ENCODE measurements at regions not wholly inside any gene's neighbourhood (a gene's known extent, or its start where the extent isn't known, plus 50 kb on each side); places are given as distances from the start of the nearest gene placed in this dataset.

- Mint-ChIP-seq H3K9me3 (peaks cover 0 to 8% (median 0%) of the 10 kb centered on the region in 11 donors), H3K36me3 (no peaks in the 10 kb centered on the region), H3K27me3 (no peaks in the 10 kb centered on the region), H3K27ac (no peak overlapping the region), H3K4me1 (no peaks in the 10 kb centered on the region), H3K4me3 (no peak overlapping the region)
- no peaks in the 10 kb centered on the region for H3K9me3 ChIP-seq (ENCODE audit: control insufficient read depth in 2 of 3, low read length in 3 of 3)
- H3K4me1 ChIP-seq (ENCODE audit: control insufficient read depth in 2 of 2, insufficient read depth in 2 of 2, low read length in 2 of 2) = no peaks in the 10 kb centered on the region
- ATAC-seq (no peak), DNase-seq (no peak)
- H3K27ac ChIP-seq (ENCODE audit: low read depth, low read length) = no peak overlapping the region
- CTCF ChIA-PET = no interaction called here
- H3K4me3 ChIP-seq (ENCODE audit: low read length) = no peak overlapping the region
- intact Hi-C loops (cut with micrococcal nuclease) = no loop called here
- H3K36me3 ChIP-seq (ENCODE audit: control insufficient read depth in 2 of 3, insufficient read depth in 3 of 3, low read length in 3 of 3) = no peaks in the 10 kb centered on the region
- no peaks in the 10 kb centered on the region for H3K27me3 ChIP-seq (ENCODE audit: control insufficient read depth in 2 of 2, insufficient read depth in 2 of 2, low read length in 2 of 2)
- POLR2A ChIA-PET = interaction anchor here (0.8 kb wide), 1 partner anchor 559 kb away, joined by 4 read pairs; no protein-coding TSS in a partner anchor
Observed at GRCh38 chr9:28051559-28052503, 478.6 kb upstream of the C9orf72 start.

- Histone ChIP-seq H3K4me3 (ENCODE audit: low read length) (no peak overlapping the region), H3K27ac (ENCODE audit: low read depth, low read length) (no peak overlapping the region), H3K36me3 (ENCODE audit: control insufficient read depth in 2 of 3, insufficient read depth in 3 of 3, low read length in 3 of 3) (no peaks in the 10 kb centered on the region), H3K9me3 (ENCODE audit: control insufficient read depth in 2 of 3, low read length in 3 of 3) (no peaks in the 10 kb centered on the region), H3K4me1 (ENCODE audit: control insufficient read depth in 2 of 2, insufficient read depth in 2 of 2, low read length in 2 of 2) (no peaks in the 10 kb centered on the region), H3K27me3 (ENCODE audit: control insufficient read depth in 2 of 2, insufficient read depth in 2 of 2, low read length in 2 of 2) (no peaks in the 10 kb centered on the region)
- intact Hi-C loops (cut with micrococcal nuclease) = no loop called here
- Mint-ChIP-seq H3K27me3 (no peaks in the 10 kb centered on the region), H3K36me3 (no peaks in the 10 kb centered on the region), H3K4me3 (no peak overlapping the region), H3K9me3 (peaks cover 0 to 7% (median 0%) of the 10 kb centered on the region in 11 donors), H3K27ac (no peak overlapping the region), H3K4me1 (no peaks in the 10 kb centered on the region)
- DNase-seq (no peak), ATAC-seq (no peak)
- ChIA-PET POLR2A (no interaction called here), CTCF (no interaction called here)
Observed at GRCh38 chr9:28053096-28053777, 480.0 kb upstream of the C9orf72 start.

- intact Hi-C loops (cut with micrococcal nuclease) = no loop called here
- H3K27ac Mint-ChIP-seq = no peak overlapping the region
- no peaks in the 10 kb centered on the region for H3K4me1 Mint-ChIP-seq
- H3K9me3 Mint-ChIP-seq = peaks cover 0 to 7% (median 0%) of the 10 kb centered on the region in 11 donors
- no peak for ATAC-seq
- Histone ChIP-seq H3K4me3 (ENCODE audit: low read length) (no peak overlapping the region), H3K4me1 (ENCODE audit: control insufficient read depth in 2 of 2, insufficient read depth in 2 of 2, low read length in 2 of 2) (no peaks in the 10 kb centered on the region), H3K9me3 (ENCODE audit: control insufficient read depth in 2 of 3, low read length in 3 of 3) (no peaks in the 10 kb centered on the region), H3K27me3 (ENCODE audit: control insufficient read depth in 2 of 2, insufficient read depth in 2 of 2, low read length in 2 of 2) (no peaks in the 10 kb centered on the region), H3K27ac (ENCODE audit: low read depth, low read length) (no peak overlapping the region), H3K36me3 (ENCODE audit: control insufficient read depth in 2 of 3, insufficient read depth in 3 of 3, low read length in 3 of 3) (no peaks in the 10 kb centered on the region)
- ChIA-PET POLR2A (no interaction called here), CTCF (no interaction called here)
- H3K36me3 Mint-ChIP-seq = no peaks in the 10 kb centered on the region
- no peak for DNase-seq
- H3K4me3 Mint-ChIP-seq = no peak overlapping the region
- H3K27me3 Mint-ChIP-seq = no peaks in the 10 kb centered on the region
Observed at GRCh38 chr9:28056006-28056405, 482.7 kb upstream of the C9orf72 start.

- H3K4me3 ChIP-seq (ENCODE audit: low read length) = no peak overlapping the region
- no peaks in the 10 kb centered on the region for H3K36me3 ChIP-seq (ENCODE audit: control insufficient read depth in 2 of 3, insufficient read depth in 3 of 3, low read length in 3 of 3)
- H3K4me1 Mint-ChIP-seq = no peaks in the 10 kb centered on the region
- H3K36me3 Mint-ChIP-seq = no peaks in the 10 kb centered on the region
- intact Hi-C loops (cut with micrococcal nuclease) = no loop called here
- H3K4me1 ChIP-seq (ENCODE audit: control insufficient read depth in 2 of 2, insufficient read depth in 2 of 2, low read length in 2 of 2) = no peaks in the 10 kb centered on the region
- H3K27me3 Mint-ChIP-seq = no peaks in the 10 kb centered on the region
- peaks cover 0 to 7% (median 0%) of the 10 kb centered on the region in 11 donors for H3K9me3 Mint-ChIP-seq
- no peak overlapping the region for H3K4me3 Mint-ChIP-seq
- DNase-seq = no peak
- ATAC-seq = no peak
- H3K27me3 ChIP-seq (ENCODE audit: control insufficient read depth in 2 of 2, insufficient read depth in 2 of 2, low read length in 2 of 2) = no peaks in the 10 kb centered on the region
- ChIA-PET POLR2A (no interaction called here), CTCF (no interaction called here)
- no peak overlapping the region for H3K27ac ChIP-seq (ENCODE audit: low read depth, low read length)
- H3K9me3 ChIP-seq (ENCODE audit: control insufficient read depth in 2 of 3, low read length in 3 of 3) = no peaks in the 10 kb centered on the region
- H3K27ac Mint-ChIP-seq = no peak overlapping the region
Observed at GRCh38 chr9:28056466-28056865, 483.2 kb upstream of the C9orf72 start.

GRCh38 chr9:28059192-28059591, 485.9 kb upstream of the C9orf72 start:
- H3K4me3 ChIP-seq (ENCODE audit: low read length) = no peak overlapping the region
- no peaks in the 10 kb centered on the region for H3K36me3 ChIP-seq (ENCODE audit: control insufficient read depth in 2 of 3, insufficient read depth in 3 of 3, low read length in 3 of 3)
- H3K36me3 Mint-ChIP-seq = no peaks in the 10 kb centered on the region
- ATAC-seq = no peak
- POLR2A ChIA-PET = no interaction called here
- H3K27me3 Mint-ChIP-seq = no peaks in the 10 kb centered on the region
- H3K4me3 Mint-ChIP-seq = no peak overlapping the region
- no peak overlapping the region for H3K27ac Mint-ChIP-seq
- no peak overlapping the region for H3K27ac ChIP-seq (ENCODE audit: low read depth, low read length)
- CTCF ChIA-PET = no interaction called here
- no peaks in the 10 kb centered on the region for H3K4me1 Mint-ChIP-seq
- intact Hi-C loops (cut with micrococcal nuclease) = no loop called here
- peaks cover 0 to 5% (median 0%) of the 10 kb centered on the region in 11 donors for H3K9me3 Mint-ChIP-seq
- no peak for DNase-seq
- H3K27me3 ChIP-seq (ENCODE audit: control insufficient read depth in 2 of 2, insufficient read depth in 2 of 2, low read length in 2 of 2) = no peaks in the 10 kb centered on the region
- H3K9me3 ChIP-seq (ENCODE audit: control insufficient read depth in 2 of 3, low read length in 3 of 3) = no peaks in the 10 kb centered on the region
- no peaks in the 10 kb centered on the region for H3K4me1 ChIP-seq (ENCODE audit: control insufficient read depth in 2 of 2, insufficient read depth in 2 of 2, low read length in 2 of 2)

- no peaks in the 10 kb centered on the region for H3K27me3 ChIP-seq (ENCODE audit: control insufficient read depth in 2 of 2, insufficient read depth in 2 of 2, low read length in 2 of 2)
- no peaks in the 10 kb centered on the region for H3K36me3 Mint-ChIP-seq
- H3K4me3 ChIP-seq (ENCODE audit: low read length) = no peak overlapping the region
- CTCF ChIA-PET = no interaction called here
- POLR2A ChIA-PET = no interaction called here
- H3K27ac Mint-ChIP-seq = no peak overlapping the region
- no peak for DNase-seq
- no peaks in the 10 kb centered on the region for H3K36me3 ChIP-seq (ENCODE audit: control insufficient read depth in 2 of 3, insufficient read depth in 3 of 3, low read length in 3 of 3)
- H3K9me3 ChIP-seq (ENCODE audit: control insufficient read depth in 2 of 3, low read length in 3 of 3) = no peaks in the 10 kb centered on the region
- H3K27me3 Mint-ChIP-seq = no peaks in the 10 kb centered on the region
- intact Hi-C loops (cut with micrococcal nuclease) = no loop called here
- no peak overlapping the region for H3K27ac ChIP-seq (ENCODE audit: low read depth, low read length)
- no peak overlapping the region for H3K4me3 Mint-ChIP-seq
- no peaks in the 10 kb centered on the region for H3K4me1 Mint-ChIP-seq
- peaks cover 0 to 2% (median 0%) of the 10 kb centered on the region in 11 donors for H3K9me3 Mint-ChIP-seq
- no peak for ATAC-seq
- no peaks in the 10 kb centered on the region for H3K4me1 ChIP-seq (ENCODE audit: control insufficient read depth in 2 of 2, insufficient read depth in 2 of 2, low read length in 2 of 2)
Observed at GRCh38 chr9:28064241-28064815, 491.0 kb upstream of the C9orf72 start.
